ENCODE measurements at regions not wholly inside any gene's neighbourhood (a gene's known extent, or its start where the extent isn't known, plus 50 kb on each side); places are given as distances from the start of the nearest gene placed in this dataset.

GRCh38 chr13:58792854-58793253, 1161.3 kb downstream of the PCDH17 start (continued):
- TF ChIP-seq KLF8 (tag by site-specific recombination; IDR thresholded peaks at IDR 0.05) (no peak), ZNF148 (tag by site-specific recombination; IDR thresholded peaks at IDR 0.05; ENCODE audit: borderline replicate concordance) (no peak)

- no peaks in the 10 kb centered on the region for H3K36me3 ChIP-seq (ENCODE audit: control insufficient read depth in 2 of 2, insufficient read depth in 1 of 2, low read length in 2 of 2)
- H3K4me1 ChIP-seq (ENCODE audit: control insufficient read depth, insufficient read depth, low read length) = no peaks in the 10 kb centered on the region
- CTCF ChIA-PET = interaction anchor here (0.6 kb wide), 1 partner anchor 48 kb away, joined by 3 read pairs; no protein-coding TSS in a partner anchor
- no peaks in the 10 kb centered on the region for H3K9me3 ChIP-seq (ENCODE audit: control insufficient read depth, insufficient read depth, low read depth, low read length)
- H3K4me3 ChIP-seq (ENCODE audit: low read depth, low read length) = no peak overlapping the region
- H3K27ac ChIP-seq (ENCODE audit: extremely low read depth, low read depth, low read length) = no peak overlapping the region
- TF ChIP-seq RBAK (tag by site-specific recombination; IDR thresholded peaks at IDR 0.05) (no peak), AEBP2 (tag by site-specific recombination; IDR thresholded peaks at IDR 0.05; ENCODE audit: borderline replicate concordance) (no peak), ZBTB8A (tag by site-specific recombination; IDR thresholded peaks at IDR 0.05) (no peak), ZNF610 (tag by site-specific recombination; IDR thresholded peaks at IDR 0.05; ENCODE audit: borderline replicate concordance) (no peak), ZNF280D (tag by site-specific recombination; IDR thresholded peaks at IDR 0.05) (no peak), ZBTB10 (tag by site-specific recombination; IDR thresholded peaks at IDR 0.05) (no peak), HOXA7 (CRISPR knock-in tag; IDR thresholded peaks at IDR 0.05; ENCODE audit: borderline replicate concordance) (no peak), OSR2 (tag by site-specific recombination; IDR thresholded peaks at IDR 0.05) (no peak), HOXC10 (CRISPR knock-in tag; IDR thresholded peaks at IDR 0.05) (no peak), ZNF660 (tag by site-specific recombination; IDR thresholded peaks at IDR 0.05) (no peak), ZFP37 (tag by site-specific recombination; IDR thresholded peaks at IDR 0.05) (no peak), ZNF302 (tag by site-specific recombination; IDR thresholded peaks at IDR 0.05; ENCODE audit: low read depth) (no peak), ZNF645 (tag by site-specific recombination; IDR thresholded peaks at IDR 0.05) (no peak), ZNF747 (tag by site-specific recombination; IDR thresholded peaks at IDR 0.05) (no peak)
- TF ChIP-seq, protein P1, sequence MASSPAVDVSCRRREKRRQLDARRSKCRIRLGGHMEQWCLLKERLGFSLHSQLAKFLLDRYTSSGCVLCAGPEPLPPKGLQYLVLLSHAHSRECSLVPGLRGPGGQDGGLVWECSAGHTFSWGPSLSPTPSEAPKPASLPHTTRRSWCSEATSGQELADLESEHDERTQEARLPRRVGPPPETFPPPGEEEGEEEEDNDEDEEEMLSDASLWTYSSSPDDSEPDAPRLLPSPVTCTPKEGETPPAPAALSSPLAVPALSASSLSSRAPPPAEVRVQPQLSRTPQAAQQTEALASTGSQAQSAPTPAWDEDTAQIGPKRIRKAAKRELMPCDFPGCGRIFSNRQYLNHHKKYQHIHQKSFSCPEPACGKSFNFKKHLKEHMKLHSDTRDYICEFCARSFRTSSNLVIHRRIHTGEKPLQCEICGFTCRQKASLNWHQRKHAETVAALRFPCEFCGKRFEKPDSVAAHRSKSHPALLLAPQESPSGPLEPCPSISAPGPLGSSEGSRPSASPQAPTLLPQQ (tag by site-specific recombination; IDR thresholded peaks at IDR 0.05) = no peak
- TF ChIP-seq, protein P2, sequence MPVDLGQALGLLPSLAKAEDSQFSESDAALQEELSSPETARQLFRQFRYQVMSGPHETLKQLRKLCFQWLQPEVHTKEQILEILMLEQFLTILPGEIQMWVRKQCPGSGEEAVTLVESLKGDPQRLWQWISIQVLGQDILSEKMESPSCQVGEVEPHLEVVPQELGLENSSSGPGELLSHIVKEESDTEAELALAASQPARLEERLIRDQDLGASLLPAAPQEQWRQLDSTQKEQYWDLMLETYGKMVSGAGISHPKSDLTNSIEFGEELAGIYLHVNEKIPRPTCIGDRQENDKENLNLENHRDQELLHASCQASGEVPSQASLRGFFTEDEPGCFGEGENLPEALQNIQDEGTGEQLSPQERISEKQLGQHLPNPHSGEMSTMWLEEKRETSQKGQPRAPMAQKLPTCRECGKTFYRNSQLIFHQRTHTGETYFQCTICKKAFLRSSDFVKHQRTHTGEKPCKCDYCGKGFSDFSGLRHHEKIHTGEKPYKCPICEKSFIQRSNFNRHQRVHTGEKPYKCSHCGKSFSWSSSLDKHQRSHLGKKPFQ (tag by site-specific recombination; IDR thresholded peaks at IDR 0.05) = no peak
- TF ChIP-seq, protein P3, sequence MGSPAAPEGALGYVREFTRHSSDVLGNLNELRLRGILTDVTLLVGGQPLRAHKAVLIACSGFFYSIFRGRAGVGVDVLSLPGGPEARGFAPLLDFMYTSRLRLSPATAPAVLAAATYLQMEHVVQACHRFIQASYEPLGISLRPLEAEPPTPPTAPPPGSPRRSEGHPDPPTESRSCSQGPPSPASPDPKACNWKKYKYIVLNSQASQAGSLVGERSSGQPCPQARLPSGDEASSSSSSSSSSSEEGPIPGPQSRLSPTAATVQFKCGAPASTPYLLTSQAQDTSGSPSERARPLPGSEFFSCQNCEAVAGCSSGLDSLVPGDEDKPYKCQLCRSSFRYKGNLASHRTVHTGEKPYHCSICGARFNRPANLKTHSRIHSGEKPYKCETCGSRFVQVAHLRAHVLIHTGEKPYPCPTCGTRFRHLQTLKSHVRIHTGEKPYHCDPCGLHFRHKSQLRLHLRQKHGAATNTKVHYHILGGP (tag by site-specific recombination; IDR thresholded peaks at IDR 0.05) = no peak
- POLR2A ChIA-PET = no interaction called here
These were observed 1164.2 kb downstream of the PCDH17 start for GRCh38 chr13:58795715-58796114.

Data from HEK293 (cell line).